ENCODE measurements at regions not wholly inside any gene's neighbourhood (a gene's known extent, or its start where the extent isn't known, plus 50 kb on each side); places are given as distances from the start of the nearest gene placed in this dataset.

GRCh38 chr2:4938206-4938605 lies 754.0 kb upstream of the SOX11 start:
- no peaks in the 10 kb centered on the region for H3K9me3 Mint-ChIP-seq (ENCODE audit: low read depth)
- no peaks in the 10 kb centered on the region for H3K27me3 Mint-ChIP-seq
- no peaks in the 10 kb centered on the region for H3K4me1 Mint-ChIP-seq (ENCODE audit: low read depth)
- H3K27ac Mint-ChIP-seq, result no peak overlapping the region
- no peaks in the 10 kb centered on the region for H3K36me3 Mint-ChIP-seq
- no peak overlapping the region for H3K4me3 Mint-ChIP-seq

- H3K9me3 Mint-ChIP-seq (ENCODE audit: low read depth), result no peaks in the 10 kb centered on the region
- no peaks in the 10 kb centered on the region for H3K36me3 Mint-ChIP-seq
- no peak overlapping the region for H3K4me3 Mint-ChIP-seq
- no peaks in the 10 kb centered on the region for H3K27me3 Mint-ChIP-seq
- H3K27ac Mint-ChIP-seq, result no peak overlapping the region
- H3K4me1 Mint-ChIP-seq (ENCODE audit: low read depth), result no peaks in the 10 kb centered on the region
These were observed 749.7 kb upstream of the SOX11 start for GRCh38 chr2:4942441-4942840.

- no peaks in the 10 kb centered on the region for H3K36me3 Mint-ChIP-seq
- no peaks in the 10 kb centered on the region for H3K27me3 Mint-ChIP-seq
These were observed 744.3 kb upstream of the SOX11 start for GRCh38 chr2:4947911-4948310.

GRCh38 chr2:4951368-4951767 lies 740.8 kb upstream of the SOX11 start:
- Mint-ChIP-seq H3K36me3 (no peaks in the 10 kb centered on the region), H3K27me3 (no peaks in the 10 kb centered on the region), H3K27ac (no peak overlapping the region), H3K4me3 (no peak overlapping the region), H3K4me1 (ENCODE audit: low read depth) (no peaks in the 10 kb centered on the region), H3K9me3 (ENCODE audit: low read depth) (no peaks in the 10 kb centered on the region)

More at GRCh38 chr2:4947911-4948310, 744.3 kb upstream of the SOX11 start:
- Mint-ChIP-seq H3K27ac (no peak overlapping the region), H3K4me1 (ENCODE audit: low read depth) (no peaks in the 10 kb centered on the region), H3K4me3 (no peak overlapping the region), H3K9me3 (ENCODE audit: low read depth) (no peaks in the 10 kb centered on the region)

DNA sequence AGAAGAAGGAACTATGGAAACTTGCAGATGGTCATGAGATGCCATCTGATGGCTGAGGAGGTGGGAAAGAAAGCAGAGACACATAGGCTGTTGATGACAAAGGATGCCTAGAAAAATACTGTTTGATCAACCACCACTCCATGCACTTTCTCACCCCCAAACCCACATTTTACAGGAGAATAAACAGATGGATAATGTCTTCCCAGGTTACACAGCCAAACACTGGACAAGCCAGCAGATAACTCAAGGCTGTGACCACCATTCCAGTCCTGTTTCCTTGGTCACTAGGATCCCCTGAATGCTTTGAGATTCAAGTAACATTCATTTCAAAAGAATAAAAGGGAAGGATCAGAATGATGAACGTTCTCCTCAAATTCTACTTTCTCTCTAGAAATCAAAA lies 733.0 kb upstream of the SOX11 start:
- Mint-ChIP-seq H3K4me3 (no peak overlapping the region), H3K9me3 (ENCODE audit: low read depth) (peaks cover 4% of the 10 kb centered on the region), H3K4me1 (ENCODE audit: low read depth) (no peaks in the 10 kb centered on the region), H3K27me3 (no peaks in the 10 kb centered on the region), H3K27ac (no peak overlapping the region), H3K36me3 (no peaks in the 10 kb centered on the region)

DNA sequence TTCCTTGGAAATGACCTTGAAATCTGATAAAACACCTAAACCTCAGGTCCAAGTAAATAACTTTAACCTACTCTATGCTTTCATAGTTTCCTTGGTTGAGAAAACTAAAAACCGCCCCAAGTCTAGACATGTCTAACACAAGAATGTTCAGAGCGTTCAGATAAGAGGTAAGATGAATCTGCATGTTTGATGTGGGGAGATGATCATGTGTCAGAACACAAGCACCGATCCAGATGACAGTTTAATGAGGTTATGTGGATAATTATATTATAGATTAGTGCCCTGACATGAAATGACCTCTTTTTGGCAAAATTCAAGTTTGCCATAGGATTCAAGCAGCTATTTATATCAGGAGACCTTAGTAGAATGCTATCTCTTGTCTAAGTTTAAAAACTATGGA lies 729.8 kb upstream of the SOX11 start:
- H3K9me3 Mint-ChIP-seq (ENCODE audit: low read depth), result peaks cover 4% of the 10 kb centered on the region
- H3K27me3 Mint-ChIP-seq, result no peaks in the 10 kb centered on the region
- H3K36me3 Mint-ChIP-seq, result no peaks in the 10 kb centered on the region
- no peaks in the 10 kb centered on the region for H3K4me1 Mint-ChIP-seq (ENCODE audit: low read depth)
- no peak overlapping the region for H3K27ac Mint-ChIP-seq
- H3K4me3 Mint-ChIP-seq, result no peak overlapping the region

DNA sequence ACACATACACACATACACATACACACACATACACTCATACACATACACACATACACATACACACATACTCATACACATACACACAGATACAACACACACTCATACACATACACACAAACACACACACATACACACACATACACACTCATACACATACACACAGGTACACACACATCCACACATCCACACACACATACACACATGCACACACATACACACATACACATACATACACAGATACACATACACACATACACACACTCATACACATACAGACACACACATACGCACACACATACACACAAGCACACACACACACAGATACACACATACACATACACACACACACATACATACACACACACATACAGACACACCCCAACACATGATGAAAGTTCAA lies 729.1 kb upstream of the SOX11 start:
- H3K27me3 Mint-ChIP-seq, result no peaks in the 10 kb centered on the region
- no peaks in the 10 kb centered on the region for H3K4me1 Mint-ChIP-seq (ENCODE audit: low read depth)
- no peak overlapping the region for H3K27ac Mint-ChIP-seq
- no peaks in the 10 kb centered on the region for H3K36me3 Mint-ChIP-seq
- H3K9me3 Mint-ChIP-seq (ENCODE audit: low read depth), result peaks cover 4% of the 10 kb centered on the region
- no peak overlapping the region for H3K4me3 Mint-ChIP-seq

- Mint-ChIP-seq H3K36me3 (no peaks in the 10 kb centered on the region), H3K9me3 (ENCODE audit: low read depth) (peaks cover 4% of the 10 kb centered on the region), H3K27ac (no peak overlapping the region), H3K4me1 (ENCODE audit: low read depth) (no peaks in the 10 kb centered on the region), H3K27me3 (no peaks in the 10 kb centered on the region), H3K4me3 (no peak overlapping the region)
These were observed 728.1 kb upstream of the SOX11 start for GRCh38 chr2:4964001-4964540.

DNA sequence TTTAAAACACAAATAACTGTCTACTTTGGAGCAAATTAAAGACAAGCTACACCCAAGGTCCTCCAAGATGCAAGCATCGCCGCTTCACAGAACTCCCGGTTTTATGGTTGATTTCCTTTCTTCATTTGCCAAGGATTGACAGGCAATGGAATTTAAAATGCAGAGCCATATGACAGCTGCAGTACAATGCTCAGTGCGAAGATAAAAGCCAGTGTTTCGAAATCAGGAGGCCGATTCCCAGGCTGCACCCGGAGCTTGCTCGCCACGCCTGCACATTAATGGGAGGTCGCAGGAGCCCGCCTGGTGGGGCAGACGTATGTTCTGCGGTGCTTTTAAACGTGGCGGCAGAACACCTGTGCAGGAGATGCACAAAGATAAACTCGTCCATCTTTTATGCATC lies 727.6 kb upstream of the SOX11 start:
- Mint-ChIP-seq H3K27me3 (no peaks in the 10 kb centered on the region), H3K4me1 (ENCODE audit: low read depth) (no peaks in the 10 kb centered on the region), H3K4me3 (no peak overlapping the region), H3K36me3 (no peaks in the 10 kb centered on the region), H3K9me3 (ENCODE audit: low read depth) (peaks cover 4% of the 10 kb centered on the region), H3K27ac (no peak overlapping the region)

- no peaks in the 10 kb centered on the region for H3K36me3 Mint-ChIP-seq
- no peaks in the 10 kb centered on the region for H3K27me3 Mint-ChIP-seq
- H3K4me3 Mint-ChIP-seq, result no peak overlapping the region
- H3K4me1 Mint-ChIP-seq (ENCODE audit: low read depth), result no peaks in the 10 kb centered on the region
- peaks cover 4% of the 10 kb centered on the region for H3K9me3 Mint-ChIP-seq (ENCODE audit: low read depth)
- H3K27ac Mint-ChIP-seq, result no peak overlapping the region
These were observed 726.4 kb upstream of the SOX11 start for GRCh38 chr2:4965556-4966320.

- H3K27me3 Mint-ChIP-seq, result no peaks in the 10 kb centered on the region
These were observed 725.0 kb upstream of the SOX11 start for GRCh38 chr2:4967206-4967605.

GRCh38 chr2:4972472-4972871 lies 719.7 kb upstream of the SOX11 start:
- no peak overlapping the region for H3K4me3 Mint-ChIP-seq
- H3K9me3 Mint-ChIP-seq (ENCODE audit: low read depth), result peaks cover 4% of the 10 kb centered on the region
- no peaks in the 10 kb centered on the region for H3K4me1 Mint-ChIP-seq (ENCODE audit: low read depth)
- no peak overlapping the region for H3K27ac Mint-ChIP-seq
- H3K36me3 Mint-ChIP-seq, result no peaks in the 10 kb centered on the region
- no peaks in the 10 kb centered on the region for H3K27me3 Mint-ChIP-seq

More at GRCh38 chr2:4967206-4967605, 725.0 kb upstream of the SOX11 start:
- no peak overlapping the region for H3K27ac Mint-ChIP-seq
- H3K9me3 Mint-ChIP-seq (ENCODE audit: low read depth), result peaks cover 4% of the 10 kb centered on the region
- H3K4me3 Mint-ChIP-seq, result no peak overlapping the region
- H3K4me1 Mint-ChIP-seq (ENCODE audit: low read depth), result no peaks in the 10 kb centered on the region
- no peaks in the 10 kb centered on the region for H3K36me3 Mint-ChIP-seq

GRCh38 chr2:4973354-4973753 lies 718.8 kb upstream of the SOX11 start:
- no peaks in the 10 kb centered on the region for H3K4me1 Mint-ChIP-seq (ENCODE audit: low read depth)
- peaks cover 4% of the 10 kb centered on the region for H3K9me3 Mint-ChIP-seq (ENCODE audit: low read depth)
- no peak overlapping the region for H3K4me3 Mint-ChIP-seq
- no peaks in the 10 kb centered on the region for H3K36me3 Mint-ChIP-seq
- no peak overlapping the region for H3K27ac Mint-ChIP-seq
- no peaks in the 10 kb centered on the region for H3K27me3 Mint-ChIP-seq

DNA sequence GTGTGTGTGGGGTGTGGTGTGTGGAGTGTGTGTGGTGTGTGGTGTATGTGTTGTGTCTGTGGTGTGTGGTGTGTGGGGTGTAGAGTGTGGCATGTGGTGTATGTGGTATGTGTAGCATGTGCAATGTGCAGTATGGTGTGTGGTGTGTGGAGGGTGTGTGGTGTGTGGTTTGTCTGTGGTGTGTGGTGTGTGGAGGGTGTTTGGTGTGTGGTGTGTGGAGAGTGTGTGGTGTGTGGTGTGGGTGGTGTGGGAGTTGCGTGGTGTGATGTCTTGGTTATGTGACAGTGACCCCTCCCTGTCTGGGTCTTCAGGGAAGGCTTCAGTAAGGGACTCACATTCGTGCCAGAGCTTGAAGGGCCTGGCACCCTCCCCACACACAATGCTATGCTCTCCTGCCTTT lies 718.2 kb upstream of the SOX11 start:
- H3K36me3 Mint-ChIP-seq, result no peaks in the 10 kb centered on the region
- no peak overlapping the region for H3K4me3 Mint-ChIP-seq
- peaks cover 4% of the 10 kb centered on the region for H3K9me3 Mint-ChIP-seq (ENCODE audit: low read depth)
- H3K27me3 Mint-ChIP-seq, result no peaks in the 10 kb centered on the region
- no peak overlapping the region for H3K27ac Mint-ChIP-seq
- H3K4me1 Mint-ChIP-seq (ENCODE audit: low read depth), result no peaks in the 10 kb centered on the region

GRCh38 chr2:4976407-4976806 lies 715.8 kb upstream of the SOX11 start:
- Mint-ChIP-seq H3K36me3 (no peaks in the 10 kb centered on the region), H3K4me1 (ENCODE audit: low read depth) (no peaks in the 10 kb centered on the region), H3K27me3 (no peaks in the 10 kb centered on the region), H3K9me3 (ENCODE audit: low read depth) (peaks cover 4% of the 10 kb centered on the region), H3K27ac (no peak overlapping the region), H3K4me3 (no peak overlapping the region)

DNA sequence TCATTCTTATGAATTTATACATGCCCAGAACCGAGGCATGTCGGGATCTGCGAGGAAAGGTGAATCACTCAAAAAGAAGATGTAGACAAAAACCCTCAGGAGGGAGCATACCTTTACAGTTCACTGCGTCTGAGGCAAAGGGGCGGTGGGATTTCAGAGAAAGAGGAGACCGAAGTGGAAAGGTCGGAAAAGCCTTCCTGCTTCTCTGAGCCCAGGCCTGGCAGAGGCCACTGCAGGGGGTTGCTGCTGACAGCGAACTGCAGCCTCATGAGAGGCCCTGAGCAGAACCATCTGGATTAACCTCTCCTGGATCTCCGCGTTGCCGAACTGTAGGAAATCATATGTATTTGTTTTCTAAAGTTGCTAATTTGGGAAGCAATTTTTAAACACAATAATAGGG lies 713.1 kb upstream of the SOX11 start:
- H3K27me3 Mint-ChIP-seq, result no peaks in the 10 kb centered on the region
- H3K27ac Mint-ChIP-seq, result no peak overlapping the region
- peaks cover 4% of the 10 kb centered on the region for H3K9me3 Mint-ChIP-seq (ENCODE audit: low read depth)
- H3K4me3 Mint-ChIP-seq, result no peak overlapping the region
- no peaks in the 10 kb centered on the region for H3K4me1 Mint-ChIP-seq (ENCODE audit: low read depth)
- no peaks in the 10 kb centered on the region for H3K36me3 Mint-ChIP-seq

Data from activated naive CD8-positive, alpha-beta T cell (primary cell).